ENCODE measurements at regions not wholly inside any gene's neighbourhood (a gene's known extent, or its start where the extent isn't known, plus 50 kb on each side); places are given as distances from the start of the nearest gene placed in this dataset.

- no peak for TF ChIP-seq POLR2A (IDR thresholded peaks at IDR 0.05)
- TF ChIP-seq CTCF (IDR thresholded peaks at IDR 0.05) = no peak
- TF ChIP-seq POLR2AphosphoS5 (IDR thresholded peaks at IDR 0.05; ENCODE audit: insufficient read depth in 1 of 2, low read depth in 1 of 2) = no peak
- DNase-seq (ENCODE audit: extremely low spot score in 2 of 2) = no peak
- Histone ChIP-seq H3K27ac (no peak overlapping the region), H3K4me1 (no peaks in the 10 kb centered on the region), H3K27me3 (no peaks in the 10 kb centered on the region), H3K4me3 (no peak overlapping the region), H3K9me3 (no peaks in the 10 kb centered on the region), H3K36me3 (no peaks in the 10 kb centered on the region)
- intact Hi-C loops (cut with DNase I) = loop anchor here (5.0 kb wide), 1 partner anchor 1623 kb away; no protein-coding TSS in a partner anchor
These were observed 264.5 kb upstream of the PRR16 start for GRCh38 chr5:120199559-120199958.

- no peak for DNase-seq (ENCODE audit: extremely low spot score in 2 of 2)
- no peaks in the 10 kb centered on the region for H3K9me3 ChIP-seq
- H3K4me1 ChIP-seq = no peaks in the 10 kb centered on the region
- no peaks in the 10 kb centered on the region for H3K27me3 ChIP-seq
- H3K27ac ChIP-seq = no peak overlapping the region
- intact Hi-C loops (cut with DNase I) = no loop called here
- no peaks in the 10 kb centered on the region for H3K36me3 ChIP-seq
- TF ChIP-seq CTCF (IDR thresholded peaks at IDR 0.05) (no peak), POLR2A (IDR thresholded peaks at IDR 0.05) (no peak), POLR2AphosphoS5 (IDR thresholded peaks at IDR 0.05; ENCODE audit: insufficient read depth in 1 of 2, low read depth in 1 of 2) (no peak)
- no peak overlapping the region for H3K4me3 ChIP-seq
These were observed 257.0 kb upstream of the PRR16 start for GRCh38 chr5:120207129-120207528.

DNA sequence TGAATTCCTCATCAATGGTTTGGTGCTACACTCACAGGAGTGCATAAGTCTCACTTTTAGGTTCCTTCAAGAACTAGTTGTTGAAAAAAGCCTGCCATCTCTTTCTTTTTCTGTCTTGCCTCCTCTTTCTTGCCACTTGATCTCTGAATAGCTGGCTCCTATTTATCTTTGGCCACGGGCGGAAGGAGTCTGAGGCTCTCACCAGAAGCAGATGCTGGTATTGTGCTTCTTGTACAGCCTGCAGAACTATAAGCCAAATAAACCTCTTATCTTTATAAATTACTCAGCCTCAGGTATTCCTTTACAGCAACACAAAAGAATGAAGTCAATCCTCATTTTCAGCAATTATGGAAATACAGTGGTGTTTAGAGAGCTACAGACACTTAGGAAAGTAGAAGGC is 247.1 kb upstream of the PRR16 start:
- TF ChIP-seq POLR2A (IDR thresholded peaks at IDR 0.05) (no peak), POLR2AphosphoS5 (IDR thresholded peaks at IDR 0.05; ENCODE audit: insufficient read depth in 1 of 2, low read depth in 1 of 2) (no peak), CTCF (IDR thresholded peaks at IDR 0.05) (no peak)
- no peaks in the 10 kb centered on the region for H3K4me1 ChIP-seq
- intact Hi-C loops (cut with DNase I) = no loop called here
- no peaks in the 10 kb centered on the region for H3K9me3 ChIP-seq
- H3K27ac ChIP-seq = no peak overlapping the region
- no peaks in the 10 kb centered on the region for H3K36me3 ChIP-seq
- H3K4me3 ChIP-seq = no peak overlapping the region
- no peak for DNase-seq (ENCODE audit: extremely low spot score in 2 of 2)
- H3K27me3 ChIP-seq = no peaks in the 10 kb centered on the region

DNA sequence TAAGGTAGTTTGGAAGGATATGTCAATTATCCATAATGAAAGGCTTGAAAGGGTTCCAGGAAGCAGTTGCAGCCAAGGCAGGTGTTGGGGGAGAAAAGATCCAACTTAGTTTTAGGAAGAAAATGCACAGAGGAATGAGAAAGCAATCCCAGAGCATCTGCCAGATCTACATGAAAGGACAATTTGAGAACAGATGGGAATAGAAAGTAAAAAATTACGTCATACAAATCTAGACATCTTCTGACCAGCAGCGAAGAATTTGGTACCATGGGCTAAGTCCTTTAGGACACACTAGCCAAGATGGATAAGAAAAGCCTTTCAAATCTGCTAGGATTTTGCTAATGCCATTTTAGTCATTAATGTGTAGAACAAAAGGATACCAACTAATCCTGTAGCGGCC is 244.1 kb upstream of the PRR16 start:
- intact Hi-C loops (cut with DNase I) = no loop called here
- Histone ChIP-seq H3K27me3 (no peaks in the 10 kb centered on the region), H3K36me3 (no peaks in the 10 kb centered on the region), H3K4me1 (no peaks in the 10 kb centered on the region), H3K27ac (no peak overlapping the region), H3K4me3 (no peak overlapping the region), H3K9me3 (no peaks in the 10 kb centered on the region)
- TF ChIP-seq POLR2AphosphoS5 (IDR thresholded peaks at IDR 0.05; ENCODE audit: insufficient read depth in 1 of 2, low read depth in 1 of 2) (no peak), CTCF (IDR thresholded peaks at IDR 0.05) (no peak), POLR2A (IDR thresholded peaks at IDR 0.05) (no peak)
- DNase-seq (ENCODE audit: extremely low spot score in 2 of 2) = no peak

- Histone ChIP-seq H3K27ac (no peak overlapping the region), H3K36me3 (no peaks in the 10 kb centered on the region), H3K4me3 (no peak overlapping the region), H3K4me1 (no peaks in the 10 kb centered on the region), H3K9me3 (no peaks in the 10 kb centered on the region), H3K27me3 (no peaks in the 10 kb centered on the region)
- no peak for TF ChIP-seq POLR2AphosphoS5 (IDR thresholded peaks at IDR 0.05; ENCODE audit: insufficient read depth in 1 of 2, low read depth in 1 of 2)
- no peak for TF ChIP-seq CTCF (IDR thresholded peaks at IDR 0.05)
- no peak for TF ChIP-seq POLR2A (IDR thresholded peaks at IDR 0.05)
- intact Hi-C loops (cut with DNase I) = no loop called here
- no peak for DNase-seq (ENCODE audit: extremely low spot score in 2 of 2)
These were observed 238.6 kb upstream of the PRR16 start for GRCh38 chr5:120225524-120225923.
